Activated naive CD8-positive, alpha-beta T cell treated with anti-CD3 and anti-CD28 coated beads, Interleukin-2, amount 50 U/mL, for 24 hours (primary cell): ENCODE measurements at regions not wholly inside any gene's neighbourhood (a gene's known extent, or its start where the extent isn't known, plus 50 kb on each side); places are given as distances from the start of the nearest gene placed in this dataset.

Experiments used
- ATAC-seq: fragments of 150-1000 bp; cut with Tn5 transposase; one replicate; pipeline ENCODE4 v1.10.0; 2021
- DNase-seq: peaks from one replicate; pipeline ENCODE4 v3.0.0; 2021
- H3K27ac Mint-ChIP-seq: one replicate; pipeline ENCODE4 v1.8.0; 2021; ENCODE audit warnings: mild to moderate bottlenecking, mixed read lengths
- H3K27me3 Mint-ChIP-seq: one replicate; pipeline ENCODE4 v1.8.0; 2021; ENCODE audit warnings: mixed read lengths
- H3K36me3 Mint-ChIP-seq: one replicate; pipeline ENCODE4 v1.8.0; 2021; ENCODE audit warnings: low read depth, mixed read lengths
- H3K4me1 Mint-ChIP-seq: one replicate; pipeline ENCODE4 v1.8.0; 2021; ENCODE audit warnings: mixed read lengths
- H3K4me3 Mint-ChIP-seq: one replicate; pipeline ENCODE4 v1.8.0; 2021; ENCODE audit warnings: mild to moderate bottlenecking, moderate library complexity, mixed read lengths
- H3K9me3 Mint-ChIP-seq: one replicate; pipeline ENCODE4 v1.8.0; 2021; ENCODE audit warnings: mixed read lengths

DNA sequence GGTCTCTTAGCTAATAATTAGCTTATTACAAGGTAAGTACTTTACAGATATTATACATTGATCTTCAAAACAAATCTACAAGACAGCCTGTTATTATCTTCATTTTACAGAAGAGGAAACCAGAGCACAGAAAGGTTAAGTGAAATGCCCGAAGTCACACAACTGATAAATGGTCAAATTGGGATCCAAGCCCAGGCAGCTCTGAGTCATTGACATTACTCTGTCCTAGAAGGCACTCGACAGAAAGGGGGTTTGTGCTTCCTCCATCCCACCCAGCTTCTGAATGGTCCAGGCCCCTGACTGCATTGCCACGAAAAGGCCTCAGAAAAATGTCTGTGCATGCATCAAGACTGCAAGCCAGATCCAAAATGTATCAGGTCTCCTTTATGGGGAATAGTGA, 81.3 kb upstream of the ZNF438 start:
- no peak overlapping the region for H3K27ac Mint-ChIP-seq
- no peak for ATAC-seq
- H3K4me1 Mint-ChIP-seq, result no peaks in the 10 kb centered on the region
- H3K4me3 Mint-ChIP-seq, result no peak overlapping the region
- peaks cover 9% of the 10 kb centered on the region for H3K9me3 Mint-ChIP-seq
- H3K27me3 Mint-ChIP-seq, result peaks cover 3% of the 10 kb centered on the region
- no peaks in the 10 kb centered on the region for H3K36me3 Mint-ChIP-seq
- DNase-seq, result no peak

DNA sequence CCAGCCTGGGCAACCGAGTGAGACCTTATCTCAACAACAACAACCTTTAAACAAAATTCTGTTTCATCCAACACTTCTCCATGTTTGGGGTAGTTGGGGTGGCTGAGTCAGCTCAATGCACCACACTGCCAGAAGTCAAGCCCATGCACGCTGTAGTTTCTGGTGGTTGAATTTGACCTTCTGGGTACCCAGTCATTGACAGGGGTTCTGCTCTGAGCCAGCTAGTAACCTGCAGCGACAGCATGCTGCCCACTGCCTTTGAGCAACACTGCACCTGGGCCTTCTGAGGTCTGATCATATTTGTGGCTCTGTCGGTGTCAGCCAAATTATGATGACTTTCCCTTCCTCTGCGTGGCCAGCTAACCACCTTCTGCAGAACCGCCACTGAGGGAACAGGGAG, 84.6 kb upstream of the ZNF438 start:
- no peaks in the 10 kb centered on the region for H3K27me3 Mint-ChIP-seq
- H3K9me3 Mint-ChIP-seq, result peaks cover 6% of the 10 kb centered on the region
- DNase-seq (no peak), ATAC-seq (peak; percentile 76)
- H3K4me1 Mint-ChIP-seq, result peaks cover 3% of the 10 kb centered on the region
- H3K4me3 Mint-ChIP-seq, result no peak overlapping the region
- no peaks in the 10 kb centered on the region for H3K36me3 Mint-ChIP-seq
- H3K27ac Mint-ChIP-seq, result no peak overlapping the region

DNA sequence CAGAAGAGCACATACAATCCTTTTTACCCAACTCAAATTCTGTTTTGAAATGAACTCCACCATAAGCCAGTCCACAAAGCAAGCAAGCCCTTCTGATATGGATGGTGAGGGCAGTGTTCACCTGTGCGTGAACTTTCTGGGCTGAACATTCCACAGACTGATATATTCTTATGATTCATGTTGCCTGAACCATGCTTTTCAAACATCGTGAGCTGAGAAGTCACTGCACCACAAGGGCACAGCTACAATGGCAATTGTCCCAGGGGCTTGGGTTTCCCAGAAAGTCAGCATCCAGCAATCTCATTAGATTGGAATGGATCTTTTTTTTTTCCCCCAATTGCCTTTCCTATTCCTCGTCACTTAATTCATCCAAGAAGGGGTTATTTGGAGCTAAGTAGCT, 86.9 kb upstream of the ZNF438 start:
- H3K27me3 Mint-ChIP-seq, result no peaks in the 10 kb centered on the region
- H3K36me3 Mint-ChIP-seq, result no peaks in the 10 kb centered on the region
- ATAC-seq (no peak), DNase-seq (no peak)
- H3K9me3 Mint-ChIP-seq, result no peaks in the 10 kb centered on the region
- H3K4me3 Mint-ChIP-seq, result no peak overlapping the region
- no peak overlapping the region for H3K27ac Mint-ChIP-seq
- peaks cover 18% of the 10 kb centered on the region for H3K4me1 Mint-ChIP-seq

DNA sequence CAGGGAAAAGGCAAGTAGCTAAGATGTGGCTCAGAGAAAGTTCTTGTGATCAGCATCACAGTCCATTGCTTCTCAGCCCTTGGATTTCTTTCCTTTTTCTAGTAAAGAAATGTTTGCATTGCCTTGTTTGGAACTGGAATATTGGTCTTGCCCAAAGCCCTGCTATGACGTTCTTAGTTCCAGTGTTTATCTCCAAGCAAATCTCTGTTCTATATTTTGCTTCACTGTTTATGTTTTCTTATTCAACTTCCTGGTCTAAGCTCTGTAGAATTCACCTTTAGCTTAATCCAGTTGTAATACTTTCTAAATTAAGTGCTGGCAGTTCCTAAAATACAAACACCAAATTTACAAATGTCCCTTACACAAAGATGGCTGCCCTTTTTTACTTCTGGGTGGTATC, 88.7 kb upstream of the ZNF438 start:
- DNase-seq, result no peak
- ATAC-seq, result no peak
- Mint-ChIP-seq H3K9me3 (no peaks in the 10 kb centered on the region), H3K36me3 (no peaks in the 10 kb centered on the region), H3K27me3 (no peaks in the 10 kb centered on the region), H3K4me3 (no peak overlapping the region), H3K27ac (no peak overlapping the region), H3K4me1 (peaks cover 28% of the 10 kb centered on the region)

DNA sequence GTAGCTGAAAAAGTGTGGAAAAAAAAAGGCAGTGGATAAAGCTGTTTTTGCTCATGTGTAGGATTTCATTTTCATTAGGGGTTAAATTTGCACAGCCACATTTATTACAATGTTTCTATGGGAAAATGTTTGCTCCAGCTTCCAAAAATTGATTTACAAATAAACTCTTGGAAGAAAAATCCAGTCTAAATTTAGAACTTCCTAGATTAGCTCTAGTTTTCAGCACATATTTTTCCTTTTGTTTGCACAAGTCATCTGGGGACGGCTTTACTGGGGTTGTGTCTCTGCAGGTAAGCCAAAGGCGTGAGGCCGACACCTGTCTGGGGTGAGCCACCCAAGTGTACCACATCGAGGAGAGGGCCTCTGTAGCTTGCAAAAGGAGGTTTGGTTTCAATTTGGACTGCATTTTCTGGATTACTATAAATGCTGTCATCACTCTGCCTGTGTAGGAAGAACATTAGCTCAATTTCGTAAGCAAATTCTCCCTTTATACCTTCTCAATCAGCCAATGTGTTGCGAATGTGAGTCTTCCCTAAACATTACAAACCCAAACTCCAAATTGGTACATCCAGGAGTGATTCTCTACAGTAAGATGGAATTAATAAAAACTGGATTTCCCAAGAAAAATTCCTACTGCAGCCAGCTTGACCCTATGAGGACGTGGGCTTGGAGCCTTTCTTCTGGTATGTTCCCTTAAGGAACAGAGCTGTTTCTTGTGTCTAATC, 89.5 kb upstream of the ZNF438 start:
- Mint-ChIP-seq H3K27me3 (no peaks in the 10 kb centered on the region), H3K4me1 (peaks cover 31% of the 10 kb centered on the region), H3K4me3 (no peak overlapping the region), H3K9me3 (no peaks in the 10 kb centered on the region), H3K27ac (peak overlapping the region; percentile 55), H3K36me3 (no peaks in the 10 kb centered on the region)
- ATAC-seq, result no peak
- DNase-seq, result no peak

DNA sequence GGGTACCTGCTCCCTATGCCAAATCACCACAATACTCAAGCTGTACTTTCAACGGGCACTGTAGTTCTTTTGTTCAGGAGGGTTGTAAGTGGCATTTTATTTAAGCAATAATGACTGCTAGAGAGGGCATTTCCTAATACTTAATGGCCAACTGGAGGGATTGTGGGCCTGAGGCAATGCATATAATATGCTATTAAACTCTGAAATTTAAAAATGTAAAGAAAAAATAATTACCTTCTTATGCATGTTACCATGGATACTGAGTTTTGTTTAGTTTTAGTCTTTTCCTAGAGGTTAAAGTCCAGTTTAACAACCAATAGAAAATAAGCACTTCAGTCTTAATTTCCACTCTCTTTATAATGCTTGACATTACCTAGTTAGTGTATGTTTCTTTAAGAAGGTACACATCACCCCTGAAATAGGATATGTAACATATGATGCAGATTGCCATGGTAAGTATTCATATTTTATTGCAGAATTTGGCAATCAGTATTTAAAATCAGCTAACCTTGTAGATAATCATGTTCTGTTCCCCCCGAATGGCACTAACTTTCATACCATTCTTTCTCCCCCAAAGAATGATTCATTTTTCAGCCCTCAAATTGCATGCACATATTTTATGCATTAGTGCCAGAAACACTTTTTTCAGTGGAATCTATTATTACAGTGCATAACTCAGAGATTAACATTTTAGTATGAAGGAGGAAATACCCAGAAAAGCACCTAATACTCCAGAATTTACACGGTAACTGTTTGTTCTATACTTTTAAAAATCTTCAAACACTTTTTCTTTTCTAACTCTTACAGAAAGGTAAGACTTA, 90.3 kb upstream of the ZNF438 start:
- Mint-ChIP-seq H3K4me3 (no peak overlapping the region), H3K9me3 (no peaks in the 10 kb centered on the region), H3K27me3 (no peaks in the 10 kb centered on the region), H3K36me3 (no peaks in the 10 kb centered on the region), H3K4me1 (peaks cover 36% of the 10 kb centered on the region), H3K27ac (peak overlapping the region; percentile 55)
- ATAC-seq (no peak), DNase-seq (no peak)

DNA sequence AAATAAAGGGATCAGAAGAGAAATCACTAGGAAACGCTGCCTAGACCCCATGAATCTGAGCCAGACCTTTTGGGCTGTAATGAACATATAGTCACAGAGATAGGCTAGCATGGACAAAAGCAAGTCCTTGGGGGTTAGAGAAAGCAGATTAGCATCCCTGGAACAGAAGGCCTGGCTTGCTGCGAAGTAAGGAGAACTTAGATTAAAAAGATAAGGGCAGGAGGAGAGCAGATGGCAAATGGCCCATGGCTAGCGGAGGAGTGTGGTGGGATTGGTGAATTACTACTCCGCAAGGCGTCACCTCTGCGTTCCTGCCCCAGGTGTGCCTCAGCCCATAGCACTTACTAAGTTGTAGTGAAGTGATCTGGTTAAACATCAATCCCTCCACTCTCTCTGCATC, 92.3 kb upstream of the ZNF438 start:
- Mint-ChIP-seq H3K27ac (no peak overlapping the region), H3K27me3 (no peaks in the 10 kb centered on the region), H3K4me1 (peaks cover 37% of the 10 kb centered on the region), H3K4me3 (no peak overlapping the region), H3K36me3 (no peaks in the 10 kb centered on the region), H3K9me3 (no peaks in the 10 kb centered on the region)
- DNase-seq, result no peak
- ATAC-seq, result no peak

DNA sequence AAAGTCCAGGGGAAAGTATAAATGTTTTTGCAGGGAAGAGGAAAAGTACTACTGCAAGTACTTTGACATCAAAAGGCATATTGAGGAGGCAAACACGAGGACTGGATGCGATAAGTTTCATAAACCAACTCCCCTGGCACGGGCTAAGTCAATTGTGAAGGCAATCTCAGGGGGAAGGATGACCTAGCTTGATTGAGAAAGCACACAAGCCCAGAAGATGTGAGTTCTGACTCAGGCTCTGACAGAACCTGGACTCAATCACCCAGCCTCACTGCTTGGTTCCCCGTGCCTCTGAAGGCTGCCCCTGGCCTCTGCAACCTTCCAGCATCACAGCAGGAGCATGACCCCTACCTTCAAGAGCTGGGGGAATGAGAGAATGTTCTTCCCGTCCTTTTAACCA, 93.2 kb upstream of the ZNF438 start:
- H3K4me1 Mint-ChIP-seq, result peaks cover 37% of the 10 kb centered on the region
- DNase-seq (no peak), ATAC-seq (no peak)
- H3K36me3 Mint-ChIP-seq, result no peaks in the 10 kb centered on the region
- no peaks in the 10 kb centered on the region for H3K9me3 Mint-ChIP-seq
- no peak overlapping the region for H3K27ac Mint-ChIP-seq
- H3K27me3 Mint-ChIP-seq, result no peaks in the 10 kb centered on the region
- H3K4me3 Mint-ChIP-seq, result no peak overlapping the region

DNA sequence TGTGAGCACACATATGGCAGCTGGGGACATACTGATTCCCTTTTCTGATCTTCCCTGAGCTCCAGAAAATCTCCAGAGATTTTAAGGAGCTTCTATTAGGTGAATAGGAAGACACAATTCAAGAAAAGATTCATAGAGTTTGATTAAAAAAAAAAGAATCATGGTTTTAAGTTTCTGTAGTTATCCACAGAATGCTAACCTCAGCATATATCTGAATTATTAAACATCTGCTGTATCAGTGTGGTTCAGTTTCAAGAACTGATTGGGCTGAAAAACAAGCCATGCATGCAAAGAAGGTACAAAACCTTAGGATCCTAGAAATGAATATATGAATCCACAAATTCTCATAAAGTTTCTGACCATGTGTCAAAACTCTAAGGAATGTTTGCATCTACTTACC, 94.1 kb upstream of the ZNF438 start:
- no peaks in the 10 kb centered on the region for H3K9me3 Mint-ChIP-seq
- ATAC-seq (no peak), DNase-seq (no peak)
- H3K36me3 Mint-ChIP-seq, result no peaks in the 10 kb centered on the region
- H3K4me3 Mint-ChIP-seq, result no peak overlapping the region
- H3K4me1 Mint-ChIP-seq, result peaks cover 37% of the 10 kb centered on the region
- H3K27me3 Mint-ChIP-seq, result no peaks in the 10 kb centered on the region
- H3K27ac Mint-ChIP-seq, result no peak overlapping the region

DNA sequence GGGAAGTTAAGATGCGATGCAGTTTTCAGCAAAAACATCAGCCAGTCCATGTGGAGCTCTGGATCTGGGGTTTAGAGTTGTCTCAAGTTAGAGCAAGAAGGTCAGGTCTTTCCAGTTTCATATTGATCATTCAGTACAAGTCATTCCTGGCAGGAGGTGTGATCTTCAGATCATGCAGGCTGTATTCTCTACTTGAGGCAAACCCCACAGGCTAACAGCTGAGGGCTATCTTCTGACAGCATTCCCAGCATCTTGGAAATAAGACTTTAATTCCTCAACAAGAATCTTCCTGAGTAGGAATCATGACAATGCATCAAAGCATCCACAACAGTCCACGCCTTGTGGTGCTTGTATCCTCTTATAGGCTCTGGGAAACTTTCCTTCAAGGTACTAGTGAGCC, 94.9 kb upstream of the ZNF438 start:
- H3K27ac Mint-ChIP-seq, result no peak overlapping the region
- H3K27me3 Mint-ChIP-seq, result no peaks in the 10 kb centered on the region
- no peak overlapping the region for H3K4me3 Mint-ChIP-seq
- H3K36me3 Mint-ChIP-seq, result no peaks in the 10 kb centered on the region
- ATAC-seq (peak; percentile 48), DNase-seq (no peak)
- H3K9me3 Mint-ChIP-seq, result no peaks in the 10 kb centered on the region
- peaks cover 30% of the 10 kb centered on the region for H3K4me1 Mint-ChIP-seq

DNA sequence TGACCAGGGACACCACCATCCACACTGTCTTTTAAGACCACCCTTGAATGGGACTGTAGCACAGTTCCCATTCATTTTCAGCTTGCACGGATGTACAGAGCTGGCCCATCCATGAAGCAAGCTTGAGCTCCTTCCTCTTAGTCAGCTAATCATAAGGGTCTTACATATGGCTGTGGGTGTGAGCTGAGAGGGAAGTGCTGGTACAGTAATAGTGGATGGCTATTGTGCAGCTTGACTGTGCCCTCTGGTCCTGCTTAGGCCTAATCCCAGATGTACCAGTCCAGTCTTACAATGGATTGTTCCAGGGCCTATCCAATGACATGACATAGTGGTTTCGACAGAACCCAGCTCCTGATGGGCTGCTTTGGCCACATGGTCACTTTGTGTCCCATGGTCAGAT, 96.9 kb upstream of the ZNF438 start:
- H3K36me3 Mint-ChIP-seq, result no peaks in the 10 kb centered on the region
- no peak for ATAC-seq
- DNase-seq, result no peak
- no peak overlapping the region for H3K27ac Mint-ChIP-seq
- no peaks in the 10 kb centered on the region for H3K9me3 Mint-ChIP-seq
- peaks cover 28% of the 10 kb centered on the region for H3K4me1 Mint-ChIP-seq
- no peak overlapping the region for H3K4me3 Mint-ChIP-seq
- no peaks in the 10 kb centered on the region for H3K27me3 Mint-ChIP-seq

DNA sequence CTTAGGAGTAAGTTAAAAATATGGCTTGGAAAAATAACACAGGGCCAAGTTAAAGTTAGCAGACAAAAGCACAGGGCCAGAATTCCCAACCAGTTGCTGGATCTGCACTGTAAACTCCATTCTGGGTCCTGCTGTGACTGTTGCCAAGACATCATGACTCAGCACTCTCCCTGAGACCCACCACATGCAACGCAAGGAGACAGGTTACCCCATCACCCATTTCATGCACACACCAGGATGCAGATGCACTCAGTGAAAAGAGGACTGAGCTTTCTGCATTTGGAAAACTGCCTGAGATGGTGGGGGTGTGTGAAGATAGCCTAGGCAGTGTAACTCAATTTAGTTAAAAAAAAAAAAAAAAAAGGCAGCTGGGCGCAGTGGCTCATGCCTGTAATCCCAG, 97.6 kb upstream of the ZNF438 start:
- no peak for DNase-seq
- Mint-ChIP-seq H3K4me1 (peaks cover 29% of the 10 kb centered on the region), H3K36me3 (no peaks in the 10 kb centered on the region), H3K4me3 (no peak overlapping the region), H3K27ac (no peak overlapping the region), H3K9me3 (no peaks in the 10 kb centered on the region), H3K27me3 (no peaks in the 10 kb centered on the region)
- ATAC-seq, result no peak

DNA sequence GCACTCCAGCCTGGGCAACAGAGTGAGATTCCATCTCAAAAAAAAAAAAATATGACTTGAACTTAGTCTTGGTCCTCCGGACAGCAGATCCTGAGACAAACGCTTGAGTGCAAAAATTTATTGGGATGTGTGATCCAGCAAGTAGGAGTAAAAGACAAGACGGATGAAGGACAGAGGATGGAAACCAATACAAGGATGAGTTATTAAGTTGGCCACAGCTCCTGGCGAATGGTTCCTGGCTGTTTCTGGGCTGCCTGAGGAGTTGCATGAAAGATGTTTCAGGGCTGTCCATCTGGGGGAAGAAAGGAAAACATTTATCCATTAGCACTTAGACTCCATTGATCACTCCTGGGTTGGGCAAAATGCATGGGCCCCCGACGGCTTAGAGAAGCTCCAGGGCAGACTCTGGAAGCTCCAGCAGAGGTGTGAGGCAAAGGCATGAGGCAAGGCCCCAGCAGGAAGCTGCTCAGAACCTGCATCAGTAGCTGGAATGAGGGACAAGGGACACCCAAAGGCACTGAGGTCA, 98.3 kb upstream of the ZNF438 start:
- DNase-seq, result no peak
- H3K27me3 Mint-ChIP-seq, result no peaks in the 10 kb centered on the region
- peaks cover 30% of the 10 kb centered on the region for H3K4me1 Mint-ChIP-seq
- ATAC-seq, result no peak
- H3K9me3 Mint-ChIP-seq, result no peaks in the 10 kb centered on the region
- no peak overlapping the region for H3K27ac Mint-ChIP-seq
- H3K4me3 Mint-ChIP-seq, result no peak overlapping the region
- H3K36me3 Mint-ChIP-seq, result no peaks in the 10 kb centered on the region

DNA sequence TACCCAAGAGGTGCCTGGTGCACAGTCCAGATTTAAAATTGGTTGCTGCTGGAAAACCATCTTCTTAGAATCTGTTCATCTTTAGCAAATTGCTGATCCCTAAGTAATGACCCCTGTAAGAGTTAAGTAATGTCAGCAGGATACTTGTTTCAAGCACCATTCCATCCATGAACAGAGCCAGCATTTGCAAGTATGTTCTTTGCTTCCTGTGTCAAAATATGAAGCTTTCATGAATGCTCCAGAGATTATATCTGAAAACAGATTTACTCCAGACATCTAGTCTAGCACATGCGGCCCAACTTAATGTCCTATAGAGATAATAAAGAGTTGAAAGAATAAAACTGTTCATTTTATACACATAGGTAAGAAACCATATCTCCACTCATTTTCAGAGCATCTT, 98.7 kb upstream of the ZNF438 start:
- Mint-ChIP-seq H3K36me3 (no peaks in the 10 kb centered on the region), H3K4me3 (no peak overlapping the region), H3K9me3 (no peaks in the 10 kb centered on the region), H3K4me1 (peaks cover 30% of the 10 kb centered on the region), H3K27me3 (no peaks in the 10 kb centered on the region), H3K27ac (no peak overlapping the region)
- DNase-seq, result no peak
- no peak for ATAC-seq

DNA sequence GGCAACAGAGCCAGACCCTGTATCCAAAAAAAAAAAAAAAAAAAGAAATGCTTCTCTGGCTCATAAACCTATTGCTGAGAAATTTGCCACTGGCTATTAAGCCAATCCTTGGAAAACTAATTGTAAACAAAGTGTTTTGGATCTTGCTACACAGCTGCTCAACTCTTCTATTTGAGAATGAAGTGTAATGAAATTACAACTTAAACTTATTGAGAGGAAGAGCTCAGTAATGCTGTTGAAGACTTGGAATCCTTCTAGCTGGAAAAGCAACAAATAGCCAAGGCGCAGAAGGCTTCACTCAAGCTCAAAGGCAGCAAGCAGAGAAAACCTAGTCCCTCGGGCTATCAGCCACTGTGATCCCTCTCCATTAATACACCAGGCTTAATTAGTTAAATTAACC, 99.6 kb upstream of the ZNF438 start:
- DNase-seq, result no peak
- peaks cover 34% of the 10 kb centered on the region for H3K4me1 Mint-ChIP-seq
- no peaks in the 10 kb centered on the region for H3K9me3 Mint-ChIP-seq
- no peaks in the 10 kb centered on the region for H3K36me3 Mint-ChIP-seq
- no peaks in the 10 kb centered on the region for H3K27me3 Mint-ChIP-seq
- ATAC-seq, result no peak
- no peak overlapping the region for H3K4me3 Mint-ChIP-seq
- H3K27ac Mint-ChIP-seq, result no peak overlapping the region
